Renal cortex interstitium (tissue), 11 donors: ENCODE measurements at regions not wholly inside any gene's neighbourhood (a gene's known extent, or its start where the extent isn't known, plus 50 kb on each side); places are given as distances from the start of the nearest gene placed in this dataset.
"Not testable (repeated sequence)": the region's sequence is repeated elsewhere in the genome, so short reads cannot be mapped to it uniquely, and the experiment has no call there.

Source experiments
- DNase-seq, 11 donors: peaks; one replicate each; pipeline ENCODE4 v3.0.0-alpha.2; 2013; ENCODE audit warnings: low read depth in 9 of 11, low spot score in 4 of 11; ENCODE audit errors: extremely low read depth in 1 of 11

GRCh38 chr11:92168936-92169335 is 55.7 kb upstream of the FAT3 start:
- DNase-seq, result no peak

DNA sequence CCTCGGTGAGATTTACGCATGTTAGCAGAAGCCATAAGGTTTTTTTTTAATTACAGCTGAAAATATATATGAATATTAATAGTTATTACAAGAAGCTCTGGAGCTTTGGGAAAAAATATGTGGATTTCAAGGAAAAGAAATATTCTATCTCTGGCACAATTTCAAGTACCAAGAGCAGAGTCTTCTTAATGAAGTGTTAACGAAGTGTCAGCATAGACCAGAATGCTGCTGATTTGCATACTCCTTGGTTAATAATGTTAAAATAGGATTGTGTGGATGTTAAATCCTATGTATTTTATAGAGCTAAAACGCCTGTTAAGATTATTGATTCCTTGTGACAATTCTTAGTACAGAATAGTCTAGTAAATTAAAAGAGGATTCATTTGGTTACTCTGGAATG is 57.0 kb upstream of the FAT3 start:
- DNase-seq, result no peak

GRCh38 chr11:92166335-92166734 is 58.3 kb upstream of the FAT3 start:
- DNase-seq, result no peak

DNA sequence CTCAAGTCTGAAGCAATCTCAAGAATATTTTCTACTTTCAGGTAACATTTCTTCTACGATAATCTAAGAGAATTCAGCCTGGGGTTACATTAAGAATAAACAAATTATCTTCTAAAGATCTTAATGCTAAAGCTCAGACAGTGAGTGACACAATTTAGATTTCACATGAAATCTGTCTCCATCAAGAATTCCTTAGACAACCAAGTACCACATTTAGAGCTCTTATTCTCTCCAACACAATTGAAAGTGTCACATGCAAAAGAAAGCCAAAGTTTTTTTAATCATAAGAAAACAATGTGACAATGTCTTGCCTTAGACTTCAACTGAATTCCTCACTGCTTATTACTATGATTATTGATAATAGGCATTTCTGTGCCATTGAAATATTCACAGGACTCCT is 60.7 kb upstream of the FAT3 start:
- DNase-seq, result no peak

- no peak for DNase-seq
Measured at GRCh38 chr11:92162776-92163175, 61.8 kb upstream of the FAT3 start.

GRCh38 chr11:92159931-92160330 is 64.7 kb upstream of the FAT3 start:
- DNase-seq, result no peak

- DNase-seq, result not testable (repeated sequence)
Measured at GRCh38 chr11:92157390-92157789, 67.2 kb upstream of the FAT3 start.

GRCh38 chr11:92154611-92155010 is 70.0 kb upstream of the FAT3 start:
- DNase-seq, result no peak

DNA sequence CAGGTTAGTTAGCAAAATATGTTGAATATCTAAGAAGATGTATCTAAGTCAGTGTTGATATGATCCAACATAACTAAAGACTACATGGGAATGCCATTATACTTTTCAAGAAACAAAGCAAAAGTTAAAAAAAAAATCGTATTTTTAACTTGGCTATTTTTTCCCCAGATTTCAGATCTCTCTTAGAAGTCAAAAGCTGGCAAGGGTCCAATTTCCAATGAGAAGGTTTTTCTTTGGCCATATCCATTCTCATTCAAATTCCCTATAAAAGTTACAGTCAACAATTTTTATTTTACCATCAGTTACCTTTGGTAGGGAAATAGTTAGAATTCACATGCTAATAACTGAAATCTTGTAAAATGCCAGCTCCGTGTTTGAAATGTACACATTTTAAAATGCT is 70.5 kb upstream of the FAT3 start:
- no peak for DNase-seq

- DNase-seq, result no peak
Measured at GRCh38 chr11:92153542-92153941, 71.1 kb upstream of the FAT3 start.

GRCh38 chr11:92152245-92152644 is 72.4 kb upstream of the FAT3 start:
- DNase-seq, result no peak

GRCh38 chr11:92149996-92150395 is 74.6 kb upstream of the FAT3 start:
- no peak for DNase-seq

DNA sequence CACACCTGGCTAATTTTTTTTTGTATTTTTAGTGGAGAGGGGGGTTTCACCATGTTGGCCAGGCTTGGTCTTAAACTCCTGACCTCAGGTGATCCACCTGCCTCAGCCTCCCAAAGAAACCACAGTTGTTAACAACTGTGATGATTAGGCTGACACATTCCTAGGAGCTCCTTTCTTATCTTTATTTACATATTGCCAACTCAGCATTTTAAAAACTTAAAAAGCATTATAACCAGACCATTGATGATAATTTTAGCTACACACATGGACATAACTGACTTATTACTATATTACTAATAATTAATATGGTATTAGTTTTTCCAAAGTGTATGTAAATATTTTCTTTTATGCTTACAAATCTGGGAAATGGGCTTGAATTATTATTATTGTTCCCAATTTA is 82.9 kb upstream of the FAT3 start:
- no peak for DNase-seq

GRCh38 chr11:92141159-92141558 is 83.5 kb upstream of the FAT3 start:
- no peak for DNase-seq

DNA sequence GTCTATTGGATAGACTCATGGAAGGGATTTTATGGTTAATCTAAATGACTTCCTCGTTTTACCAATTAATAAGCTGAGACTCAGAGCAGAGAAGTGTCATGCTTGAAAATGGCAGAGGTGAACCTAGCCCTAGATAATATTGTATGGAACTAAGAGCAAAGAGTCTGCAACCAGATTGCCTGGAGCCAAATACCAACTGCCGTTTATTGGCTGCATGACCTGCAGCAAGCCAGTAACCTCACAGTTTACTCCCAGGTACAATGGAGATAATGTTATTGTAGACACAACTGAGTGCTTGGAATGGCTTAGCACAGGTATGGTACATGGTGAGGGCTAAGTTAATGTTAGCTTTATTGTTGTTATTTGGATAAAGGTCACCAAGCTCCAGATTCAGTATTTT is 84.6 kb upstream of the FAT3 start:
- DNase-seq, result no peak

- no peak for DNase-seq
Measured at GRCh38 chr11:92138296-92138695, 86.3 kb upstream of the FAT3 start.

DNA sequence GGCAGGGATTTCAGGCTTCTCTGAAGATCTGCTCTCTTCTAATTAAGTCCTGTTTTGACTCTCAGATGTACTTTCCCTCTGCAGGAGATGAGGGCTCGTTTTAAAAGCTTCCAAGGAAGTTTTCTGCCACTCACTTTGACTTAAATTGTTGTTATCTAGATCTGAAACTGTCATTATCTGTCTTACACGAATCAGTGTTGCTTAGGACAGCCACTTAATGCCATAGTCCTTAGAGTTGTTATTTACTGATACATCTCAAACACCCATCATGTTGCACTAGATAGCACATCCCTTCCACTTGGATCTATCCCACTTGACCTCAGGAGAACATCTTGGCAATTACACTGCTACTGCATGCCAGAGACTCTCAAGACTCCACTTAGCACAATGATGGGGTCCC is 86.9 kb upstream of the FAT3 start:
- no peak for DNase-seq

- DNase-seq, result no peak
Measured at GRCh38 chr11:92136797-92137196, 87.8 kb upstream of the FAT3 start.

- DNase-seq, result no peak
Measured at GRCh38 chr11:92131289-92131865, 93.2 kb upstream of the FAT3 start.

GRCh38 chr11:92130421-92130831 is 94.2 kb upstream of the FAT3 start:
- DNase-seq, result no peak

DNA sequence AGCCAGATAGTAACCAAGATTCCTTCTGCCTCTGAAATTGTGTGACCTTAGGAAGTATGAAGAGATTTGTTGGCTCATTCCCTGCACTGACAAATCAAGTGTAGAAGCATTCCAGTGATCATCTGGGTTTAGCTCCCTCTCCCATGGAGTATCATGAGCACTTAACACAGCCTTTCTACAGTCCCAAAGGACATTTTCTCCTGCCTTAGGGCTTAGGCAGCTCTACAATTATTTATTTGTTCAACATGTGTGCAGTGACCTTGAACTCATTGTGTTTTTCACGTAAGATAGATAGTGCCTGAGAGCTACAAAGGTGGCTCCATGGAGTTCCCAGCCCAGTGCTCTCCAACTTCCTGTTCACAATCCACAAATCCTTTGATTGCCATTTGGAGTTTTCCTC is 94.8 kb upstream of the FAT3 start:
- DNase-seq, result no peak

DNA sequence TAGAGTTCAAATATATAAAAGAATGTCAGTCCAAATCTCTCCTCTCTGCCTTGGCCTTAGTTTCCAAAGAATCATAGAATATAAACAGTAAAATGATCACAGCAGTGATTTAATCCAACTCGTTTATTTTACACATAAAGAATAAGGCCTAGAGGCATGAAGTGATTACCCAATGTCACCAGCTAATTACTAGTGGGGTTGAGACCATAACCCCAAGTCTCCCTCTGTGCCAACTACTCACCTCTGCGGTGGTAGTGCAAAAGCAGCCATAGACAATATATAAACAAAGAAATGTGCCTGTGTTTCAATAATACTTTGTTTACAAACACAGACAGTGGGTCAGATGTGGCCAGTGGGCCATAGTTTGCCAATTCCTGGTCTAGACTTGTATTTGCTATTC is 96.6 kb upstream of the FAT3 start:
- DNase-seq, result no peak
